ENCODE measurements at regions not wholly inside any gene's neighbourhood (a gene's known extent, or its start where the extent isn't known, plus 50 kb on each side); places are given as distances from the start of the nearest gene placed in this dataset.

DNA sequence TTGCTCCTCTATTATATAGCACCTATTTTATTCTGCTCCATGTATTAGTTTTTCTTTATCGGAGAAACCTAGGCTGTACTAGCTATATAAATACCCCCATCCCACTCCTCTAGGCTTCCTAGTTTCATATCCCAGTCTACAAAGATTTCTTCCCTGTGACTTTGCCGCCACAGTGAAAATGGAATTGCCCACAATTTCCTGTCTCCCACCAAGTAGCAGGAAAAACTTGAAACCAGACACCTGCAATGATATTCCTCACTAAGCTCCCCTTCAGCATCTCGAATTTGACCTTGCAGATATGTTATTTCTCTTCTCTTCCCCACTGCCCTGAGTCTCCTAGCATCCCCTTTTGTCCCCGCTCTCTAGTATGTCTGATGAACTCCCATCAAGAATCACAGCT, 685.8 kb upstream of the CCDC54 start:
- TF ChIP-seq, protein P1, sequence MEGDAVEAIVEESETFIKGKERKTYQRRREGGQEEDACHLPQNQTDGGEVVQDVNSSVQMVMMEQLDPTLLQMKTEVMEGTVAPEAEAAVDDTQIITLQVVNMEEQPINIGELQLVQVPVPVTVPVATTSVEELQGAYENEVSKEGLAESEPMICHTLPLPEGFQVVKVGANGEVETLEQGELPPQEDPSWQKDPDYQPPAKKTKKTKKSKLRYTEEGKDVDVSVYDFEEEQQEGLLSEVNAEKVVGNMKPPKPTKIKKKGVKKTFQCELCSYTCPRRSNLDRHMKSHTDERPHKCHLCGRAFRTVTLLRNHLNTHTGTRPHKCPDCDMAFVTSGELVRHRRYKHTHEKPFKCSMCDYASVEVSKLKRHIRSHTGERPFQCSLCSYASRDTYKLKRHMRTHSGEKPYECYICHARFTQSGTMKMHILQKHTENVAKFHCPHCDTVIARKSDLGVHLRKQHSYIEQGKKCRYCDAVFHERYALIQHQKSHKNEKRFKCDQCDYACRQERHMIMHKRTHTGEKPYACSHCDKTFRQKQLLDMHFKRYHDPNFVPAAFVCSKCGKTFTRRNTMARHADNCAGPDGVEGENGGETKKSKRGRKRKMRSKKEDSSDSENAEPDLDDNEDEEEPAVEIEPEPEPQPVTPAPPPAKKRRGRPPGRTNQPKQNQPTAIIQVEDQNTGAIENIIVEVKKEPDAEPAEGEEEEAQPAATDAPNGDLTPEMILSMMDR (IDR thresholded peaks at IDR 0.05; ENCODE audit: low read depth, low read length), result no peak
- TF ChIP-seq EZH2phosphoT487 (IDR thresholded peaks at IDR 0.05; ENCODE audit: low read depth), result no peak
